ENCODE measurements at regions not wholly inside any gene's neighbourhood (a gene's known extent, or its start where the extent isn't known, plus 50 kb on each side); places are given as distances from the start of the nearest gene placed in this dataset.

DNA sequence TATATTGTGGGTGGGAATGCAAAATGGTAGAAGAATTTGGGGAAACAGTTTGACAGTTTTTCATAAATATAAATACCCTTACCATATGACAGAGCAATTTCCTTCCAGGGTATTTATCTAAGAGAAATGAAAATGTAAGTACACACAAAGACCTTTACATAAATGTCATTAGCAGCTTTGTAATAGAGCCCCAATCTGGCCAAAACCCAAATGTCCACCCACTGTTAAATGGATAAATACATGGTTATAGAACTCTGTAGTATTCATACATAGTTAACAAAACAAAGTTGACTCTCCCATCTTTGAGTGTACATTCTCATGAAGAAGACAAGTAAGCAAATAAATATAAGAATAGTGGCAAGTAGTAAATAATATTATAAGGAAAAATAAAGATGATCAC is 514.8 kb upstream of the NOX3 start:
- DNase-seq, result no peak

DNA sequence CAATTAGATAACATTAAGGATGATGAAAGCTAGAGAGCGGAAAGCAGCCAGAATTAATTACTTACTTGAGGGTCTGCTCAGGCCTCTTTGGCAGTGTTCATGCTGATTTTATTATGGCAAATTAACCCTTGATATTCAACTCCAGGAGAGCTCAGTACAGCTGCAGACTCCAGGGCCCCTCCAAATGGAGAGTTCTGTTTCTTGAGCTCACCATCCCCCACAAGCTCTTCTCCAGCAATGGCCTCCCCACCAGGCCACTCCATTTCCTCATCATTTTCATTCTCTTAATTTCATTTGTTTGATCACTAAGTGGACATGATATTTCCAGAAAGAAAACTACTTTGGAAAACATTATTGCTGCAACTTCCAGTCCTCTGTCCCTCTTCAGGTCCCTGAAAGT is 513.3 kb upstream of the NOX3 start:
- DNase-seq, result no peak

DNA sequence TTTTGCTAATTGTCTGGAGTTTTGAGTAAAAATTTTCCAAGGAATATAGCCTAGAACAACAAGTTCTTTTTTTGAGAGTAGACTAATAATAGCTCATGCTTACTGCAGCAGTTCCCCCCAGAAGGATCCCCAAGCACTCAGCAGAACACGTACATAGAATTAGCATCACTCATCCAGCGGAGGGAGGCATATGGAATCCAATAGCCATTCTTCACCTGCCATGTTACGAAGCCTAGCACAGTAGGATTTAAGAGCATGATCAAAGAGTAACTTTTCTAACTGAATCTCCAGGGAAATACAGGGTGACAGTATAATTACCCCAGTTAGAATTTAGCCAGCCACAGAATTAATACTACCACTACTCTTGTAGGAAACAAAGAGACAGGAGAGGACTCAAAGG is 511.7 kb upstream of the NOX3 start:
- DNase-seq, result no peak

DNA sequence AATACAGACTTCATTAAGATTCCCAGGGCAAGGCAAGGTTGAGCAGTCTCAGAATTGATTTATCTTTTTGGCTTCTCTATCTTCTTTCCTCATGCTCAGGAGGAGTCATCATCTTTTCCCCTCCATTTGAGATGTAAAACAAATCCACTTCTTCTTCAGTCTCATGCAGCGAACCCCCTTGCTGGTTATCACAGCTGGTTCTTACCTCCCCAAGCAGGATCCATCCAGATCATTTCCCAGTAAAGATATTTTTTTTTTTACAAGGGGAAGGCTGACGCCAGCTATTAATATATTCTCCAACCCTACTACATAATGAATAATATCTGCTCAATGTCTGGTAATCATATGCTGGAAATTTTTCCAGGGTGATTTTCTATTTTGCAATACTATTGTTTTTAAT is 508.9 kb upstream of the NOX3 start:
- DNase-seq, result no peak

DNA sequence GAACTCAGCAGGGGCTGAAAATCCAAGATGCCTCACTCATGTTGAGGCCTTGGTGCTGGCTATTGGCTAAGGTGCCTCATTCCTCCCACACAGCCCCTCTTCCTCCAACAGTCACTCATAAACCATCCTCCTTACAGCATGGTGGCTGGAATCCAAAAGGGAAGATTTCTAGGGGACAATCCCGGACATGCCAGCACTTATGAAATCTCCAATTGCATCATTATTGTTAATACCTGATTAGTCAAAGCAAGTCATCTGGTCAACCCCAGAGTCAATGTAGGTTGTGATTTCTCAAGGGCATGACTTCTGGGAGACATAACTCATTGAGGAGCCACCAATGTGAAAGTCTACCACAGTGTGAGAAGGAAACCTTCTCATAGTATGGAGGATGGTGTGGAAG is 506.6 kb upstream of the NOX3 start:
- DNase-seq, result no peak

DNA sequence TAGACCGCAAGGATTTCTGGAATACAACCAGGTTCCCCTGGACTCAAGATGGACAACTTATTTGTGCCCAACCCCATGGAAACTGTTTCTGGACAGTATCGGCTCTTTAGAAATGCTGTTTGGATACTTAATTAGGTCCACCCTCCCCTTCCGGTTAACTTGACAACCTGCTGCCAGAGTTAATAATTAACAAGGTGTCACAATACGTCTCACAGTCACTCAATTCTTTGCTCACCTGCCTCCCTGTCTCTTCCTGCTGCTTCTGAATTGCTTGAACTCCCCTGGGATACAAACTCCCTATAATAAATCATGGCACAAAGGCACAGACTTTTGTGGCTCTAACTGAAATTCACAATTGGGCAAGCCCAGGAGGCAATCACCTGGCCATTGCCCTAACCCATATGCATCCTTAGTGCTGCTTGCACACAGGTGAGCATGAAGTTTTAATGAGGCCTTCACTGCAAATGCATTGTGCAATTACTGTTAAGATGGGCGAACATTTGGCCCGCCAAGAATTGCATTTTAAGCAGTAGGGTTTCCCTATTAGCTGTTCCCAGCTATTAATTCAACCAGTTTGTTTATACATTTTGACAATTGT is 504.4 kb upstream of the NOX3 start:
- DNase-seq, result no peak

DNA sequence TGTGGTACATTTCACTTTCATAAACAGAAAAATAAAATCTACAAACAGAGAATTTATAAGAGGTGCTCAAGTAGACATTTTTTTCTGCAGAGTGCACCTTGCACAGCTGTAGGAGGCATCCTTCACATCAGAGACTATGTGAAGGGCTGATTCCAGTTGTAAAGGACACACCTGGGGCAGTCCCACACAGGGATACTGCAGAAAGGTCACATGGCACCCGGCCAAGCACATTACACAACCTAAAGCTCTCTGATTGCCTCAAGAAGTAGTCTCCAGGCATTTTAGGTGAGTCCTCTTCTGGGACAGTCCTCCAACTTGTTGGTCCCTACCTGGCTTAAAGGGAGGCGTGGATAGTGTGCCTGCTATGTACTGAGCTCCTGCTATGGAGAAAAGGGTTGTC is 502.9 kb upstream of the NOX3 start:
- no peak for DNase-seq

DNA sequence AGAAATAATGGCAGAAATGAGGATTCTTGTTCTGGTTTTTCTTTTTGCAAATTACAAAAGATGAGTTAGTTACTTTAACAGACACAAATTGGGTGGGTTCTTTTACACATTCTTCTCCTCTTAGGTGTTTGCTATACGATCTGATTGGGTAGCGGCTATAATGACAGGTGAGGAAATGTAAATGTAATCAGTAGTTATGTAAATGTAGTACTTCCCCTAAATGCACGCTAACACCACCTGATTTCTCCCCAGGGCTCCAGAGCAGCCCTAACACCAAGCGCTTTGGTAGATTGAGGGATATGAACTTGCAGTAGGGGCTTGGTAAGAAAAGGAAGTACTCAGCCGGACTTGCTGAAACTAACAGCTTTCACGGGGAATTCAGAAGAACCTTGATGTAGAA is 499.4 kb upstream of the NOX3 start:
- no peak for DNase-seq

DNA sequence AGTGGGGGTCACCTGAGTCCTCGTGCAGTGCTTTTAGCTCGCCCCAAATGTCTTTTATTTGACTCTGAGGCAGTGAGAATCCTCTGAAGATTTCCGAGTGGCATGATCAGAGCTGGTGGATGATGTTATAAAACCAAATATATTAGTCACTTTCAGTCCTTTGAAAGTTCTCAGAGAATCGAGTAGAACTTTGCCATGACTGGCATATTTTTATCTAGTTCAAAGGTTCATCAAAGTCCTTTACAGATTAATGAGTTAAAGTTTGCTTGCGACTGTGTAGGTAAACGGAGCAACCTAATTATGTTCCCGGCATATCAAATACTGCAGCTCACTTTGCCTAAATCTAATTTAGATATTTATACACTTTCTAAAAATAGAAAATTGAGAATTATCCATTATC is 498.5 kb upstream of the NOX3 start:
- DNase-seq, result no peak

DNA sequence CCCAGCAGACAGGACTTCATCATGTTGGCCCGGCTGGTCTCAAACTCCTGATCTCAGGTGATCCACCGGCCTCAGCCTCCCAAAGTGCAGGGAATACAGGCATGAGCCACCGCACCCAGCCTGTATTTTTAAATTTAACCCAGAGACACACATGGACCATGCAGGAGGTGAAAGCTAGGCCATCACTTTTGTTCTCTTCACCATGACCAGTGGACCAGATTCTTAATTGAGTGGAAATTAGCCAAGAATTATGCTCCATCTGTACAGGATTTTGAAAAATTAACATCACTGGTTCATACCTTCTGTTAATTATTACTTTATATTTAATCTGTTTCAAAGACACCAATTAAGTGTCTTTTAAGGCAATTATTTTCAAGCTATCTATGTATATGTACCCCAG is 493.6 kb upstream of the NOX3 start:
- DNase-seq, result no peak

DNA sequence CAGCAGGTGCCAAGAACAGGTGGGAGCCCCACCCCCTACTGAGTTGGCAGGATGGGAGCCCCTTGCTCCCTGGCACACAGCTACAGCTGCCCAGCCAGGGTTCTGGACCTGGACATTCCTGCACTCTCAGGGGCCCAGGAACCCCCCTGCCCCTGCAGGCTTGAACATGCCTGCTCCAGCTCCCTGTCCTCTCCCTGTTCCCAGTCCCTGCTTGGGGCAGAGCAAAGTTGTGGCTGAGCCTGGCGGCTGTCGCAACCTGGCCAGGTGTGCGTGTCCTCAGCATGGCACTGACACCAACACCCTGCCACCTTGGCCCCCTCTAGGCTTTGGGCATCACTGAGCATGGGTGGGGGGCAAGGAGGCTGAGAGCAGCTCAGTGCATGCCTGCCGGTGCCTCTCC is 491.2 kb upstream of the NOX3 start:
- DNase-seq, result no peak

DNA sequence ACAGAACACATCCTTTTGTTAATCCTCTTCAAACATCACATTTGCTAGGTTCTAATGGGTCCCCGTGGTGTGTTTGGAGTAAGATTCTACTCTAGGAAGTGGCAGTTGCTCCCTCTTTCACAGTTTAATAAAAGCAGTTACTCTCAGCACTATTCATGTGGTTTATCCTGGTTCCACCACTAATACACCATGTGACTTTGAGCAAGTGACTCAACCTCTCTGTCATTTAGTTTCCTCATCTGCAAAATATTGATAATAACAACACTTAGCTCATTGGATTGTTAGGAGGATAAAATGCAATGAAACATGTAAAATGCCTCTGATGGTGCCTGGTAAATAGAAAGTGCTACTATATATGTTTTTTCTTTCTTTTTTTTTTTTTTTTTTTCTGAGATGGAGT is 488.0 kb upstream of the NOX3 start:
- no peak for DNase-seq

DNA sequence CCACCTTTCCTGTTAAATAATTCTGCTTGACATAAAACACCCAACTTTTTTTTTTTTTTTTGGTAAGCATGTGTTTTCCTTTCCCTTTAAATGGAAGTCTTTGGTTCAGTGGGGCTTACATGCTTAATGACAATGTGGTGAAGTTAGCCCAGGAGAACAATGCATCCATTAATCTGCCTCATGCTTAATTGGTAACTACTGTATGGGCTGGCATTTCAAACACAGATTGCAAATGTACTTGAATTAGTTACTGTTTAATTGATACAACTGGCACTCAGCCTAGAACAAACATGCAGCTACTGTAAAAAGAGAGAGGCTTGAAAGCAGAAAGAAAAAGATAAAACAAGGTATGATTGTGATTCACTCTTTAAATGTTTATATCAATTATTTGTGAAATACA is 483.6 kb upstream of the NOX3 start:
- DNase-seq, result no peak

DNA sequence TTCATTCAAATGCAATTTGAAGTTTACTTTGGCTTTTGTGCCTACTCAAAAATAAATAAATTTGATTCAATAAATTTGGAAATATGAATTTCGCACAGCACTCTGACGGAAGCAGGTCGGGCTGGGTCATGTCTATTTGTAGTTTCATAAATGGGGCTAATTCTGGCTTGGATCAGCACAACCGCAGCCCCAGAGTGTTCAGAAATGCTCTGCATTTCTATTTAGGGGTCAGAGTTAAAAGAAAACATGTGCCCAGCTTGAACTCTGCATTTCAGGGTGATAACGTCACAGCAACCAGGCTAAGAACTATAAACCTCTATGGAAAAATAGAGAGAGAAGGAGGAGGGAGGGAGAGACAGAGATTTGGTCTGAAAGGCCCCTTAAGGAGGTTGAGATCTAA is 480.9 kb upstream of the NOX3 start:
- no peak for DNase-seq

DNA sequence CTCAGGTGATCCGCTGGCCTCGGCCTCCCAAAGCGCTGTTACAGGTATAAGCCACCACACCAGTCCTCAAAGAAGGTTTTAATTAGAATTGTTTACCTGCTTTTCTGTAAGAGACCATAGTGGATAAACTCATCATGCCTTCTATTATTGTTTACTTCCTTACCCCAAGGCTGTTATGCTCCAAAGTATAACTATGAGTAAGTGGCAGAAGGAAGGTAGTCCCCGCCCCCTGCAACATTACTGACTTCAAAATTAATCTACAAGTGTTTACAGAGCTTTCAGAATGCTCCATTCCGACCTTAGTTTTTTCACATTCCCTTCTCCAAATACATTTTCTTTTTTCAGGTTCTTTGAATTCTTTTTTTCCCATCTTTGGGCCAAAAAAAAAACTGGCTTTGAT is 480.5 kb upstream of the NOX3 start:
- DNase-seq, result no peak

DNA sequence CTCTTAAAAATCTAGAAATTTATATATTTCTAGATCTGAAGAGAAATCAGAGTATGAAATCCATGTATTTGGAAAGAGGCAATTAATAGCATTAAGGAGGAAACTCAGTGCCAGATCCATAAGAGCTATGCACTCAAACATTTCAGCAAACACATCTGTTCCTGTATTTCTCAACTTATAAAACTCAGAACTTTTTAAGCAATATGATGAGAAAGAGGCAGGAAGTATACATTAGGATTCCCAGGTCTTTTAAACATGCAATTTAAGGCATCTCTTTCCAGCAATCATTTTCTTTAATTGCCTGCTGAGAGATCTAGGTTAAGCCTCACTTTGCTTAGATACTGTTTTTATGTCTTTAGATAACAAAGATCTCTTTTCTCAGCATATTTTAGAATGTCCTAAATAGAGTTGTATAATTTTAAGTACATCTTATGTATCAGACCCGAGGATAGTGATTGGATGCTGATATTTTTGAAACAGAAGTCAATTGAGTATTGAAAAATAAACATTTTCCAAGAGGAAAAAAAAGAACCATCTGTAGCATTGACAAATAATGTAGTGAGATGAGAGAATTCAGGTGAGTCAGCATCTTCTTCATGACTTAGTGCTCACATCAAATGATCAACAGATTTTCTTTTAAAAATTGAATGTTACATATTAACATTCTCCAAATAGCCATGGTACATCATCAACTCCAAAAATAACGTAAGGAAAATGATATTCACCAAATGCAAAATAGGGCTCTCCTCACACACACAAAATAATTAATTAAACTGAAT is 461.4 kb upstream of the NOX3 start:
- no peak for DNase-seq

DNA sequence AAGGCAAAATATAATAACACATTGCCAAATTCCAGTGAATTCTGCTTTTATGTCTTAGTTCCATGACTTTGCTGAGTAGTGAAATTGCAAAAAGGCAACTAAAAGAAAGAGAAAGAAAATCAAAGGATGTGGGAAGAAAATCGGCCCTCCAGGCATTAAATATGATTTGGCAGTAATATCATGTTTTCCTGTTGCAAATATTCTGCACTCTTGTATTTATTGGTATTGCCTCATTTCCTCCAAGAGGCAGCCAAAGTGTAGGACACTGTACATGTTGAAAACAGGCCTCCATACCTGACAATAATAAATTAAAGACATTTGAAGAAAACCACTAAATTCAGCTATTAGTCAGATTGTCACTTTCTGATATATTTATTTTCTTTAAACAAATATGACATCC is 460.0 kb upstream of the NOX3 start:
- DNase-seq, result no peak

DNA sequence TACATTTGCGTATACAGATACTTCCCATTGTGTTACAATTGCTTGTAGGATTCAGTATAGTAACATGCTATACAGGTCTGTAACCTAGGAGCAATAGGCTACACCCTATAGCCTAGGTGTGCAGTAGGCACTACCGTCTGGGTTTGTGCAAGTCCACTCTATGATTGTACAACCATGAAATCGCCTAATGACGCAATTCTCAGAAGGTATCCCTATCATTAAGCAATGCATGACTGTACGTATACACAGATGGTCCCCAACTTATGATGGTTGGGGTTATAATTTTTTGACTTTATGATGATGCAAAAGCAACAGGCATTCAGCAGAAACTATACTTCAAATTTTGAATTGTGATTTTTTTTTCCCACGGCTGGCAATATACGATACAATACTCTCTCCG is 458.2 kb upstream of the NOX3 start:
- DNase-seq, result no peak

DNA sequence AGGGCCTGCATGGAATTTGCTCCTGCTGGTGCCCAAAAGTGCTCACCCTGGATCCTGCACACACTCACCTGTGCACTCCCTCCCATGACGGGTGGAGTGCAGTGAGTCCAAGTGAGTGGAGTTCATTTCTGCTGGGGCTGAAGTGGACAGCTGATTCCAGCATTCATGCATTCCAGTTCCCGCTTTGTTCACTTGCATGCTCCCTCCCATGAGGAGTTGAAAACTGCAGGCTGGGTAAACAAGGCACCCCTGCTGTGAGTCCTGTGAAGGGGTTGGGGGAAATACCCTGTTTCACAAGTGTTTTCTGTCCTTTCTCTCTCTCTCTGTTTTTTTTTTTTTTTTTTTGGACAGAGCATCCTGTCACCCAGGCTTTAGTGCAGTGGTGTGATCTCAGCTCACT is 454.1 kb upstream of the NOX3 start:
- DNase-seq, result no peak

DNA sequence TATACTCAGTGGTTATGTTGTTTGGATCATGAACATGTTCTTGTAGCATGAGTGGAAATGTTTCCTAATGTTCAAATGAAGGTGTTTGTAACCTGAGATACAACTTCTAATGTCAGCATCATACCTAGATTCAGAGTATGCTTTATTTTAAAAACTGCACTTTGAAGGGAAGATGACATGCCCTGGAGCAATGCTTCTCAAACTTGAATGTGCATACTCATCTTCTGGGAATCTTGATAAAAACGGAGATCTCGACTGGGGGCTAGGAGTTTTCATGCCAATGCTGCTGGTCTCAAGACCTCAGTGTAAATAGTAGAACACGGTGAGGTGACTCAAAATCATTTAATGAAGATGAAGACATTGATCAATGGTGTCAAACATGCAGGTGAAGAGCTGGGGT is 440.0 kb upstream of the NOX3 start:
- no peak for DNase-seq

DNA sequence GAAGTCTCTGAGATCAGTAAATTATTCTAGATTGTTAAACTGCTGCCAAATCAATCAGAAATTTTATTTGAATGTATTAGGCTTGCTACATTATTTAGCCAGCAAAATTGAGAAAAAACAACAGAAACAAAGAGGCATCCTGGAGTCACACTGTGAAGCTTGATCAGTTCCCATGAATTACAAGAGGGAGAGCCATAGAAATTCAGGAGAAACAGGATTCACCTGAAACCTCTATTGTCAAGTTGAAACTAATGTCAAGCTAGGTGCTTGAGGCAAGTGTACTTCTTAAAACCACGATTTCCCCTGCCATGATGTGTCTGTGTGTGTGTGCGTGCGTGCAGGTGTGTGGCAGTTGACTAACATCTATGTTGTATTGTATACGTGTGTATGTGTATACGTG is 439.1 kb upstream of the NOX3 start:
- DNase-seq, result no peak

DNA sequence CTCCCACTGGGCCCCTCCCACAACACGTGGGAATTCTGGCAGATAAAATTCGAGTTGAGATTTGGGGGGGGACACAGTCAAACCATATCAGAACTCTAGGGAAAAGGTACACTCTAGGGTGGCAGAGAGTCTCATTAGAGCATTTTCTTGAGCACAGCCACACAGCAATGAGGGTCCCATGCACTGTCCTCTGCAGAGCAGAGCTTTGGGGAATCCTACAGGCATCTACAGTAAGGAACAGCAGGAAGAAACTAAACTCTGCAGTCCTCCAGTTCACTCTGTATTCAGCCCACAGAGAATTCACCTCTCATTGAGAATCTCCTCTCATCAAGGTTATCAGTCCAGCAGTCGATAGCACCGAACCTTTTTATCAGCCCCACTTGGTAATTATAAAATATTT is 438.6 kb upstream of the NOX3 start:
- DNase-seq, result no peak

DNA sequence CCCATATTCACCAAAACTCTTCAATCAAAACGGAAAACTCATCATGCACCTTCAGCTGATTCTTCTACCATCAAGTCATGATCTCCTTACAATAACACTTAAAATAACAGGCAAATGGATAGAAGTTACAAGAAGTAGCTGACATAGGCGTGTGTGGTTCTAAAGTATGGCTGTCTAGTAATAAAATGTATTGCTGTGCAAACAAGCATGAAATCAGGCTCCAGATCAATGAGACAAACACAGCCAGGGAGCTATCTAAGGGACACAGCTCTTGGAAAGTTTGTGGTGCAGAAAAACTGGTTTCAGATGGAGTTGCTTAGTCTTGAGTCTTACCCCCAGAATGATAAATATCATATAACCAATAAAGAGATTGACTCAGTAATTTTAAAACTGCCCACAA is 434.8 kb upstream of the NOX3 start:
- DNase-seq, result no peak

DNA sequence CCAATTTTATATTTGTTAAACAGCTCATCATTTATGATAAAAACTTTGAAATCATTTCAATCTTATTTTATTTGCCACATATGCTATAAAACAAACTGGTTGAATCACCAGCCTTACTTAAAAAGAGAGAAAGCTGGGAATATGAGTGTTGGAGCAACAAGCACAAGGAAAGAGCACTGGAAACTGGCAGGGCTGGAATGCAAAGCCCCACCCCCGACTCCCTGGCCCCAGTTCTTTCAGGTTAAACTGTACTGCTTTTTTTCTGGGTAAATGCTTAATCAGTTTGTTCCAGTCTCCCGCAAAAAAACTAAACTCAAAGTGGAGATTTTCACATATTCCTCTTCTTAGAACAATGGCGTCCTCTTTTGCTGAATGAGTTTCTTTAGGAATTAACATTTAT is 433.8 kb upstream of the NOX3 start:
- DNase-seq, result no peak

DNA sequence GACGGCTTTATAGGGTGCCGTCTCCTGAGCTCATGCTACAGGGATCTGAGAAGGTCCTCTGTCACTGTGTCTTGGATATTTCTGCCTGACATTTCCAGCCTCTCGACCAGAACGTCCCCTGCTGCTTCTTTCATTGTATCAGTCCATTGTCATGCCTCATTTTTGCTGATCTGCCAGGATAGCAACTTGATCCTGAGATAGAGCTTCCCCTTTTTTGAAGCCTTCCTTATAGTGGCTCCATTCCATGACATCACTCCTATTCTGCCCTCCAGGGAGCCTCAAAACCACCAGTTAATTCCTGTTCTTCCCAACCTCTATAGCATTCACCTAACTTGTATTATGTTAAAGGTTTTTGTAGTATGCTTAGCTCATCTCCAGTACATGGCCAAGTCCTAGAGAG is 431.8 kb upstream of the NOX3 start:
- no peak for DNase-seq

All from NCI-H2171 (cell line).